Neural progenitor cell (in vitro differentiated cells): ENCODE measurements at regions not wholly inside any gene's neighbourhood (a gene's known extent, or its start where the extent isn't known, plus 50 kb on each side); places are given as distances from the start of the nearest gene placed in this dataset.

Experiments
- CTCF ChIP-seq: fragments of 200-600 bp; sonication (generic); IDR thresholded peaks from 2 replicates; pipeline ENCODE4 v1.5.1; 2017; ENCODE audit warnings: antibody characterized with exemption, mild to moderate bottlenecking
- EZH2 ChIP-seq: fragments of 200-600 bp; sonication (generic); IDR thresholded peaks from 2 replicates; pipeline ENCODE4 v1.6.1; 2017; ENCODE audit warnings: antibody characterized with exemption, mild to moderate bottlenecking, moderate library complexity
- EZH2phosphoT487 ChIP-seq: fragments of 200-600 bp; sonication (generic); IDR thresholded peaks from 2 replicates; pipeline ENCODE4 v1.6.1; 2017; ENCODE audit warnings: antibody characterized with exemption

DNA sequence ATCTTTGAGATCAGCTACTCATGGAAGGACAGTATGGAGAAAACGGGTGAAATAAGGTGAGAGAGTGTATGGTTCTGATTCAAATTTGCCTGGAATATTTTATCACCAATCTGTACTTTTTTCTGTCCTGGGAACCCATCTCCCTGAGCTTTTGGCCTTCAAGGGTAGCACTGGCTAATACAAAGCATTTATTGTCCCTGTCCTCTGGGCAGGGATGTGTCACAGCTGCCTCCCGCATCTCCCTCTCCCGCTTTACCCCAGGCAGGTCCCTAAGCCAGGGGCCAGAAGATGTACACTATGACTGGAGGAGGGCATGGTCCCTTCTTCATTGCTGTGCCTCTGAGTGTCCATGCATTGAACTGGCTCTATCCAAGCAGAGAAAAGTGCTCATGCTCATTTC lies 201.7 kb upstream of the CHRNA7 start:
- TF ChIP-seq CTCF: no peak
- TF ChIP-seq EZH2phosphoT487: no peak
- no peak for TF ChIP-seq EZH2
